KMS-11 (cell line): ENCODE measurements at regions not wholly inside any gene's neighbourhood (a gene's known extent, or its start where the extent isn't known, plus 50 kb on each side); places are given as distances from the start of the nearest gene placed in this dataset.

Source experiments
- H2AFZ ChIP-seq: fragments of 200-600 bp; sonication (generic); 2 replicates; pipeline ENCODE4 v1.6.1; 2016; ENCODE audit warnings: antibody characterized with exemption, mixed run types, low read depth
- H3K27ac ChIP-seq: fragments of 200-600 bp; sonication (generic); 2 replicates; pipeline ENCODE4 v1.6.1; 2016; ENCODE audit warnings: mild to moderate bottlenecking, mixed run types
- H3K27me3 ChIP-seq: fragments of 200-600 bp; sonication (generic); 2 replicates; pipeline ENCODE4 v1.6.1; 2017; ENCODE audit warnings: mild to moderate bottlenecking, low read depth, mixed run types, moderate library complexity; ENCODE audit not compliant: insufficient read depth
- H3K36me3 ChIP-seq: fragments of 200-600 bp; sonication (generic); 2 replicates; pipeline ENCODE4 v1.6.1; 2017; ENCODE audit warnings: mild to moderate bottlenecking, mixed run types; ENCODE audit not compliant: insufficient read depth
- H3K4me1 ChIP-seq: fragments of 200-600 bp; sonication (generic); 2 replicates; pipeline ENCODE4 v1.6.1; 2016; ENCODE audit warnings: mild to moderate bottlenecking, low read depth, mixed run types; ENCODE audit not compliant: poor library complexity, severe bottlenecking
- H3K4me2 ChIP-seq: fragments of 200-600 bp; sonication (generic); 2 replicates; pipeline ENCODE4 v1.7.0; 2016; ENCODE audit warnings: mild to moderate bottlenecking, mixed run types
- H3K4me3 ChIP-seq: fragments of 200-600 bp; sonication (generic); IDR thresholded peaks from 2 replicates; pipeline ENCODE4 v1.6.1; 2017; ENCODE audit warnings: low read depth, low read length, mixed read lengths; ENCODE audit not compliant: insufficient read depth
- H3K79me2 ChIP-seq: fragments of 200-600 bp; sonication (generic); 2 replicates; pipeline ENCODE4 v1.6.1; 2016; ENCODE audit warnings: low read depth, mixed run types; ENCODE audit not compliant: insufficient read depth
- H3K9ac ChIP-seq: fragments of 200-600 bp; sonication (generic); 2 replicates; pipeline ENCODE4 v1.6.1; 2016; ENCODE audit warnings: mild to moderate bottlenecking, mixed run types
- H4K20me1 ChIP-seq: fragments of 200-600 bp; sonication (generic); 2 replicates; pipeline ENCODE4 v1.6.1; 2016; ENCODE audit warnings: mild to moderate bottlenecking, mixed run types; ENCODE audit not compliant: insufficient read depth
- TF ChIP-seq, protein P1 (sequence below): fragments of 200-600 bp; sonication (generic); conservative IDR thresholded peaks from 2 replicates; pipeline ENCODE4 v1.6.1; 2017; ENCODE audit warnings: low read depth, mild to moderate bottlenecking, antibody characterized with exemption, low read length, moderate library complexity, mixed read lengths

DNA sequence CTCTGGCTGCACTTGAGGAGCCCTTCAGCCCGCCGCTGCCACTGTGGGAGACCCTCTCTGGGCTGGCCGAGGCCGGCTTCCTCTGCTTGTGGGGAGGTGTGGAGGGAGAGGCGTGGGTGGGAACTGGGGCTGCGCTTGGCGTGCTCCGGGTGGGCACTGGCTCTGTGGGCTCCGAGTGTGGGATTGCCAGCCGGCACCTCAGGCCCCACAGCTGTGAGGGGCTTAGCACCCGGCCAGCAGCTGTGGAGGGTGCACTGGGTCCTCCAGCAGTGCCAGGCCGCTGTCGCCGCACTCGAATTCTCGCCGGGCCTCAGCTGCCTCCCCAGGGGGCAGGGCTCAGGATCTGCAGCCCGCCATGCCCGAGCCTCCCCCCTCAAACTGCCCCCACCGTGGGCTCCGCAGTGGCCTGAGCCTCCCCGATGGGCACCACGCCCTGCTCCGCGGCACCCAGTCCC, 808.0 kb upstream of the SOX11 start:
- H3K27me3 ChIP-seq, result no peaks in the 10 kb centered on the region
- H3K27ac ChIP-seq, result no peak overlapping the region
- no peaks in the 10 kb centered on the region for H3K79me2 ChIP-seq
- no peaks in the 10 kb centered on the region for H3K4me1 ChIP-seq
- TF ChIP-seq, protein P1, sequence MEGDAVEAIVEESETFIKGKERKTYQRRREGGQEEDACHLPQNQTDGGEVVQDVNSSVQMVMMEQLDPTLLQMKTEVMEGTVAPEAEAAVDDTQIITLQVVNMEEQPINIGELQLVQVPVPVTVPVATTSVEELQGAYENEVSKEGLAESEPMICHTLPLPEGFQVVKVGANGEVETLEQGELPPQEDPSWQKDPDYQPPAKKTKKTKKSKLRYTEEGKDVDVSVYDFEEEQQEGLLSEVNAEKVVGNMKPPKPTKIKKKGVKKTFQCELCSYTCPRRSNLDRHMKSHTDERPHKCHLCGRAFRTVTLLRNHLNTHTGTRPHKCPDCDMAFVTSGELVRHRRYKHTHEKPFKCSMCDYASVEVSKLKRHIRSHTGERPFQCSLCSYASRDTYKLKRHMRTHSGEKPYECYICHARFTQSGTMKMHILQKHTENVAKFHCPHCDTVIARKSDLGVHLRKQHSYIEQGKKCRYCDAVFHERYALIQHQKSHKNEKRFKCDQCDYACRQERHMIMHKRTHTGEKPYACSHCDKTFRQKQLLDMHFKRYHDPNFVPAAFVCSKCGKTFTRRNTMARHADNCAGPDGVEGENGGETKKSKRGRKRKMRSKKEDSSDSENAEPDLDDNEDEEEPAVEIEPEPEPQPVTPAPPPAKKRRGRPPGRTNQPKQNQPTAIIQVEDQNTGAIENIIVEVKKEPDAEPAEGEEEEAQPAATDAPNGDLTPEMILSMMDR, result no peak
- no peaks in the 10 kb centered on the region for H4K20me1 ChIP-seq
- no peak overlapping the region for H3K9ac ChIP-seq
- H2AFZ ChIP-seq, result no peak overlapping the region
- H3K4me2 ChIP-seq, result no peak overlapping the region
- H3K36me3 ChIP-seq, result no peaks in the 10 kb centered on the region
- H3K4me3 ChIP-seq, result no peak overlapping the region

DNA sequence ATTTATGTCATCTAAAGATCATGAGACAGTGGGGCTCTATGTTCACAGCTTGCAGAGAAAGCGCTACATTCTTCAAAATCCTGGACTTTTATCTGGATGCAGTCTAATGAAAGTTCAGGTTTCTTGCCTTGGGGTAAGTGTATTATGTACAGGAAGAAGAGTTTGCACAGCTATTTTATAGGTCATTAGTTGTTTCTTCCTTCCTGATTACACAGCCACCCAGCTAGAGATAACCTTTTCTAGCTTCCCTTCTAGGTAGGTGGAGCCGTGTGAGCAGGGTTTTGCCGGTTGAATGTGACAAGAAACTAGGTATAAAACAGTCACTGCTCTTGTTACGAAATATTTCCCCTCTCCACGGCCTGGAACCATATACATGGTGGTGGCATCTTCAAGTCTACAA, 800.8 kb upstream of the SOX11 start:
- Histone ChIP-seq H3K4me3 (no peak overlapping the region), H3K4me2 (no peak overlapping the region), H3K4me1 (no peaks in the 10 kb centered on the region), H3K79me2 (no peaks in the 10 kb centered on the region), H3K9ac (no peak overlapping the region), H4K20me1 (no peaks in the 10 kb centered on the region), H3K27ac (no peak overlapping the region), H3K27me3 (no peaks in the 10 kb centered on the region), H2AFZ (no peak overlapping the region), H3K36me3 (no peaks in the 10 kb centered on the region)
- TF ChIP-seq, protein P1, result no peak

DNA sequence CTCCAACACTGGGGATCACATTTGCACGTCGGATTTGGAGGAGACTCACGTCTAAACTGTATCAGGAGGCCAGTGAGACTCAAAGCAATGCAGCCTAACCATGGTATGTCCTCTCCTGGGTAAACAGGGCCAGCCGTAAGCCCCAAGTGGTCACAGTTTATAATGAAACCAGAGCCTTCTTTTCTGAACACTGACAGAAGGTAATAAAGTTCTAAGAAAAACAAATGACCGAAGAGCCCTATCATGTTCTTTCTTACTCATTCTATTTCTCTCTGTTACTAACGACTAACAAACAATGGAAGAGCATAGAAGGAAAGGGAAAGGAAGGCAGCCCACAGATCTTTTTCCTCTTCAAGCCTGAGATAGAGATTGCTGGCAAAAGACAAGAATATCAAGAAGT, 796.8 kb upstream of the SOX11 start:
- Histone ChIP-seq H3K36me3 (no peaks in the 10 kb centered on the region), H3K4me1 (no peaks in the 10 kb centered on the region), H4K20me1 (no peaks in the 10 kb centered on the region), H3K79me2 (no peaks in the 10 kb centered on the region), H3K4me2 (no peak overlapping the region), H2AFZ (no peak overlapping the region), H3K27me3 (no peaks in the 10 kb centered on the region), H3K27ac (no peak overlapping the region), H3K9ac (no peak overlapping the region), H3K4me3 (no peak overlapping the region)
- TF ChIP-seq, protein P1, result no peak

DNA sequence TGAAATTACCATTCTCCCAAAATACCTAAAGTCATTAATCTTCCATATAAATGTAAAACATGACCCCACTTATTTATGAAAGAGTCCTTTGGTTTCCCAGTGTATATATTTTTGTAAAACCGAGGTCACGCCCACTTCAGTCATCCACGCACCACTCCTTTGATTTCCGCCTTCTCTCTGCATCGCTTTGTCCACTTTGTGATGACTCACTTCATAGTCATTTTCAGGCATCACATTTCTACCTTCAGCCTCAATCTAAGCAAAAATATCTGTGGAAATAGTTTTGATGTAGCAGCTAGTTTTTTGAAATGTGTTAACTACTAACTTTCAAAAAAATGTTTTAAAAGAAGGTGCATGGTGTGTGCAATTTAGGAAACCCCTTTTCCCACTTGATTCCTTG, 793.5 kb upstream of the SOX11 start:
- Histone ChIP-seq H4K20me1 (no peaks in the 10 kb centered on the region), H3K36me3 (no peaks in the 10 kb centered on the region), H2AFZ (no peak overlapping the region), H3K9ac (no peak overlapping the region), H3K4me1 (no peaks in the 10 kb centered on the region), H3K27me3 (no peaks in the 10 kb centered on the region), H3K4me2 (no peak overlapping the region), H3K79me2 (no peaks in the 10 kb centered on the region), H3K4me3 (no peak overlapping the region), H3K27ac (no peak overlapping the region)
- TF ChIP-seq, protein P1, result no peak
